SK-N-SH treated with all-trans-retinoic acid at 6 μM for 48 hours (cell line): ENCODE measurements at regions not wholly inside any gene's neighbourhood (a gene's known extent, or its start where the extent isn't known, plus 50 kb on each side); places are given as distances from the start of the nearest gene placed in this dataset.

Experiments
- ATAC-seq: fragments of 200-7000 bp; cut with Tn5 transposase; 3 replicates; pipeline ENCODE4 v1.9.1; 2020; ENCODE audit warnings: mild to moderate bottlenecking, moderate library complexity
- ARNTL ChIP-seq: fragments of 450-650 bp; formaldehyde crosslinking; IDR thresholded peaks from 2 replicates; pipeline ENCODE4 v1.5.0; 2020; ENCODE audit warnings: low read depth, mild to moderate bottlenecking, moderate library complexity, borderline replicate concordance
- BACH2 ChIP-seq: fragments of 250-450 bp; sonication (Bioruptor Pico); IDR thresholded peaks from 2 replicates; pipeline ENCODE4 v1.9.0; 2021; ENCODE audit warnings: mild to moderate bottlenecking, borderline replicate concordance
- CREB5 ChIP-seq: fragments of 250-450 bp; sonication (Bioruptor Pico); IDR thresholded peaks from 2 replicates; pipeline ENCODE4 v1.5.1; 2020; ENCODE audit warnings: low read depth, mild to moderate bottlenecking, moderate library complexity
- CSDC2 ChIP-seq: fragments of 250-450 bp; sonication (Bioruptor Pico); IDR thresholded peaks from 2 replicates; pipeline ENCODE4 v1.5.0; 2020; ENCODE audit warnings: mild to moderate bottlenecking, moderate library complexity
- CSRNP3 ChIP-seq: fragments of 250-450 bp; sonication (Bioruptor Pico); IDR thresholded peaks from 2 replicates; pipeline ENCODE4 v1.5.1; 2021; ENCODE audit warnings: mild to moderate bottlenecking, moderate library complexity
- ESRRG ChIP-seq: fragments of 250-450 bp; sonication (Bioruptor Pico); IDR thresholded peaks from 2 replicates; pipeline ENCODE4 v1.6.1; 2021; ENCODE audit warnings: mild to moderate bottlenecking
- GLIS3 ChIP-seq: fragments of 250-450 bp; sonication (Bioruptor Pico); IDR thresholded peaks from 2 replicates; pipeline ENCODE4 v1.5.0; 2020; ENCODE audit warnings: mild to moderate bottlenecking, moderate library complexity
- OSR1 ChIP-seq: fragments of 250-450 bp; sonication (Bioruptor Pico); IDR thresholded peaks from 2 replicates; pipeline ENCODE4 v1.8.0; 2022; ENCODE audit warnings: moderate library complexity, mild to moderate bottlenecking, inconsistent platforms
- PATZ1 ChIP-seq: fragments of 250-450 bp; sonication (Bioruptor Pico); IDR thresholded peaks from 2 replicates; pipeline ENCODE4 v1.8.0; 2020; ENCODE audit warnings: mild to moderate bottlenecking, moderate library complexity, borderline replicate concordance
- PPARA ChIP-seq: fragments of 250-450 bp; sonication (Bioruptor Pico); IDR thresholded peaks from 2 replicates; pipeline ENCODE4 v1.5.0; 2020; ENCODE audit warnings: mild to moderate bottlenecking, borderline replicate concordance
- RARB ChIP-seq: fragments of 250-450 bp; sonication (Bioruptor Pico); IDR thresholded peaks from 2 replicates; pipeline ENCODE4 v1.8.0; 2021; ENCODE audit warnings: mild to moderate bottlenecking, moderate library complexity
- SNAI2 ChIP-seq: fragments of 250-450 bp; sonication (Bioruptor Pico); IDR thresholded peaks from 2 replicates; pipeline ENCODE4 v1.5.0; 2020; ENCODE audit warnings: mild to moderate bottlenecking, moderate library complexity
- TOX ChIP-seq: fragments of 250-450 bp; sonication (Bioruptor Pico); IDR thresholded peaks from 2 replicates; pipeline ENCODE4 v1.8.0; 2021; ENCODE audit warnings: mild to moderate bottlenecking, moderate library complexity, borderline replicate concordance
- TSHZ2 ChIP-seq: fragments of 250-450 bp; sonication (Bioruptor Pico); IDR thresholded peaks from 2 replicates; pipeline ENCODE4 v1.5.0; 2020; ENCODE audit warnings: mild to moderate bottlenecking, moderate library complexity
- ZC3H10 ChIP-seq: fragments of 250-450 bp; sonication (Bioruptor Pico); IDR thresholded peaks from 2 replicates; pipeline ENCODE4 v1.5.1; 2021; ENCODE audit warnings: mild to moderate bottlenecking, moderate library complexity
- ZFP3 ChIP-seq: fragments of 250-450 bp; sonication (Bioruptor Pico); IDR thresholded peaks from 2 replicates; pipeline ENCODE4 v1.5.0; 2020; ENCODE audit warnings: mild to moderate bottlenecking, moderate library complexity
- ZNF565 ChIP-seq: fragments of 450-650 bp; formaldehyde crosslinking; conservative IDR thresholded peaks from 2 replicates; pipeline ENCODE4 v1.5.0; 2020; ENCODE audit warnings: low read depth, mild to moderate bottlenecking, moderate library complexity
- ZNF70 ChIP-seq: fragments of 450-650 bp; formaldehyde crosslinking; IDR thresholded peaks from 2 replicates; pipeline ENCODE4 v1.5.0; 2020; ENCODE audit warnings: mild to moderate bottlenecking, moderate library complexity
- TF ChIP-seq, protein P1 (sequence below): fragments of 250-450 bp; sonication (Bioruptor Pico); IDR thresholded peaks from 2 replicates; pipeline ENCODE4 v1.8.0; 2021; ENCODE audit warnings: low read depth, mild to moderate bottlenecking, moderate library complexity, borderline replicate concordance

GRCh38 chr3:168815946-168816345 is 720.2 kb upstream of the GOLIM4 start:
- ATAC-seq = no peak
- TF ChIP-seq ARNTL = no peak
- no peak for TF ChIP-seq TOX
- TF ChIP-seq ESRRG = no peak
- no peak for TF ChIP-seq BACH2
- no peak for TF ChIP-seq PATZ1 (CRISPR knock-in tag)

DNA sequence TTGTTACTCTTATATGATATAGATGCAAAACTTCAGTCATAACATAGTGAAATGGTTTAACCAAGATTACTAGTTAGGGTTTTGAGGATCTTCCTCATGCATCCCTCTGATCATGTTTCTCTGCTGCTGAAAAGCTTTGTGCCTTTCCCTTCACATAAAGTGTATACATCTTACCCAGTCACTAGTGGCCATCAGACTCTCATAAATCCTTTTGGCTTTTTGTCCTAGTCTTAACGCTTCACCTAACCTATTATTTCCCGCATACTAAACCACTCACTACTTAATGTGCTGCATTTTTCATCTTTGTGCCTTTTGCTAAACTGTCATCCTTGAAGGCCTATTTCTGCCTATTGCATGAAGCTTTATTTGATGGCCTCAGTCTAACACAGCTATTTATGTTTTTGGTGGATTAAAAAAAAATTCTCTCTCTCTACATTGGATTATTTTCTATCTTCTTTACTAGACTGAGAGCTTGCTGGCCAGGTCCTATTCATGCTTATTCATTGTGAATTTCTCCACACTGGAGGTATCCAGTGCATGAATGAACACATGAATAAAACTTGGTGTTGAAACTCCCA is 717.6 kb upstream of the GOLIM4 start:
- TF ChIP-seq GLIS3 (CRISPR knock-in tag) = no peak
- TF ChIP-seq, protein P1, sequence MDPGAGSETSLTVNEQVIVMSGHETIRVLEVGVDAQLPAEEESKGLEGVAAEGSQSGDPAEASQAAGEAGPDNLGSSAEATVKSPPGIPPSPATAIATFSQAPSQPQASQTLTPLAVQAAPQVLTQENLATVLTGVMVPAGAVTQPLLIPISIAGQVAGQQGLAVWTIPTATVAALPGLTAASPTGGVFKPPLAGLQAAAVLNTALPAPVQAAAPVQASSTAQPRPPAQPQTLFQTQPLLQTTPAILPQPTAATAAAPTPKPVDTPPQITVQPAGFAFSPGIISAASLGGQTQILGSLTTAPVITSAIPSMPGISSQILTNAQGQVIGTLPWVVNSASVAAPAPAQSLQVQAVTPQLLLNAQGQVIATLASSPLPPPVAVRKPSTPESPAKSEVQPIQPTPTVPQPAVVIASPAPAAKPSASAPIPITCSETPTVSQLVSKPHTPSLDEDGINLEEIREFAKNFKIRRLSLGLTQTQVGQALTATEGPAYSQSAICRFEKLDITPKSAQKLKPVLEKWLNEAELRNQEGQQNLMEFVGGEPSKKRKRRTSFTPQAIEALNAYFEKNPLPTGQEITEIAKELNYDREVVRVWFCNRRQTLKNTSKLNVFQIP (CRISPR knock-in tag) = no peak
- TF ChIP-seq CSDC2 (CRISPR knock-in tag) = no peak
- TF ChIP-seq ARNTL = no peak
- TF ChIP-seq ZFP3 (CRISPR knock-in tag) = no peak
- TF ChIP-seq ZNF70 (CRISPR knock-in tag) = no peak
- TF ChIP-seq TSHZ2 (CRISPR knock-in tag) = no peak
- TF ChIP-seq PPARA (CRISPR knock-in tag) = no peak
- no peak for TF ChIP-seq ZC3H10
- no peak for TF ChIP-seq CSRNP3 (CRISPR knock-in tag)
- no peak for TF ChIP-seq SNAI2 (CRISPR knock-in tag)

DNA sequence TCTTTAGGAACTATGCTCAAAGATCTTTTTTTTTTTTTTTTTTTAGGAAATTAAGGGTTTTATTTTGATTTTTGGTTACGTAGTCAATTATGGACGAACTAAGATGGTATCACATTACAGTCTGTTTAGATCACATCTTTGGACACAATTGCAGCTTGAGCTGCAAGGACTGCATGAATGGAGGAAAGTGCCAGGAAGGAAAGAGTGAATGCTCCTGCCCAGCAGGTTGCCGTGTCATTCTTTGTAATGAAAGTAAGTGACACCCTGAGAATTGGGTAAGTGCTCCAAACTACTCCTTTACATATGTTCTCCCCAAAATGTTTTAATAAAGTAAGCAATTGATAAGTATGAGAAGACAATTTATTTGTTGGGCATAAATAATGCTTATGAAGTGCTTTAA is 716.5 kb upstream of the GOLIM4 start:
- no peak for ATAC-seq
- TF ChIP-seq RARB (CRISPR knock-in tag) = no peak
- no peak for TF ChIP-seq CREB5 (CRISPR knock-in tag)
- no peak for TF ChIP-seq ARNTL
- TF ChIP-seq ZFP3 (CRISPR knock-in tag) = no peak
- no peak for TF ChIP-seq OSR1 (CRISPR knock-in tag)
- no peak for TF ChIP-seq ESRRG
- TF ChIP-seq CSRNP3 (CRISPR knock-in tag) = no peak
- no peak for TF ChIP-seq ZNF565 (CRISPR knock-in tag)
- TF ChIP-seq ZNF70 (CRISPR knock-in tag) = no peak
- no peak for TF ChIP-seq ZC3H10
- TF ChIP-seq PPARA (CRISPR knock-in tag) = no peak

More for the DNA sequence above, 717.6 kb upstream of the GOLIM4 start:
- ATAC-seq = no peak
